ENCODE measurements at regions not wholly inside any gene's neighbourhood (a gene's known extent, or its start where the extent isn't known, plus 50 kb on each side); places are given as distances from the start of the nearest gene placed in this dataset.
"Not testable (repeated sequence)": the region's sequence is repeated elsewhere in the genome, so short reads cannot be mapped to it uniquely, and the experiment has no call there.

- DNase-seq (ENCODE audit: low spot score), result no peak
Measured at GRCh38 chr13:53101883-53102282, 73.3 kb downstream of the OLFM4 start.

- DNase-seq (ENCODE audit: low spot score), result no peak
Measured at GRCh38 chr13:53104136-53104535, 75.5 kb downstream of the OLFM4 start.

- no peak for DNase-seq (ENCODE audit: low spot score)
Measured at GRCh38 chr13:53105477-53105876, 76.9 kb downstream of the OLFM4 start.

GRCh38 chr13:53105890-53106289 is 77.3 kb downstream of the OLFM4 start:
- DNase-seq (ENCODE audit: low spot score), result no peak

GRCh38 chr13:53110181-53110580 is 81.6 kb downstream of the OLFM4 start:
- DNase-seq (ENCODE audit: low spot score), result no peak

- no peak for DNase-seq (ENCODE audit: low spot score)
Measured at GRCh38 chr13:53110614-53111013, 82.0 kb downstream of the OLFM4 start.

- DNase-seq (ENCODE audit: low spot score), result no peak
Measured at GRCh38 chr13:53112522-53112921, 83.9 kb downstream of the OLFM4 start.

- DNase-seq (ENCODE audit: low spot score), result not testable (repeated sequence)
Measured at GRCh38 chr13:53117048-53117447, 88.4 kb downstream of the OLFM4 start.

GRCh38 chr13:53121131-53121773 is 92.6 kb downstream of the OLFM4 start:
- no peak for DNase-seq (ENCODE audit: low spot score)

GRCh38 chr13:53121919-53122318 is 93.3 kb downstream of the OLFM4 start:
- no peak for DNase-seq (ENCODE audit: low spot score)

- DNase-seq (ENCODE audit: low spot score), result no peak
Measured at GRCh38 chr13:53123536-53123935, 94.9 kb downstream of the OLFM4 start.

GRCh38 chr13:53124623-53125022 is 96.0 kb downstream of the OLFM4 start:
- no peak for DNase-seq (ENCODE audit: low spot score)

- no peak for DNase-seq (ENCODE audit: low spot score)
Measured at GRCh38 chr13:53126841-53127245, 98.2 kb downstream of the OLFM4 start.

- DNase-seq (ENCODE audit: low spot score), result no peak
Measured at GRCh38 chr13:53127373-53127772, 98.8 kb downstream of the OLFM4 start.

- DNase-seq (ENCODE audit: low spot score), result no peak
Measured at GRCh38 chr13:53129864-53130393, 101.3 kb downstream of the OLFM4 start.

- DNase-seq (ENCODE audit: low spot score), result no peak
Measured at GRCh38 chr13:53131361-53131760, 102.7 kb downstream of the OLFM4 start.

- DNase-seq (ENCODE audit: low spot score), result no peak
Measured at GRCh38 chr13:53135301-53135700, 106.7 kb downstream of the OLFM4 start.

- DNase-seq (ENCODE audit: low spot score), result no peak
Measured at GRCh38 chr13:53136554-53137215, 108.1 kb downstream of the OLFM4 start.

GRCh38 chr13:53137779-53138178 is 109.2 kb downstream of the OLFM4 start:
- DNase-seq (ENCODE audit: low spot score), result no peak

- DNase-seq (ENCODE audit: low spot score), result no peak
Measured at GRCh38 chr13:53138376-53139036, 109.9 kb downstream of the OLFM4 start.

GRCh38 chr13:53141336-53141735 is 112.7 kb downstream of the OLFM4 start:
- no peak for DNase-seq (ENCODE audit: low spot score)

GRCh38 chr13:53142306-53142705 is 113.7 kb downstream of the OLFM4 start:
- no peak for DNase-seq (ENCODE audit: low spot score)

Measured in mesenteric fat pad (tissue), 1 donor.